Small intestine (tissue), 7 donors: ENCODE measurements at regions not wholly inside any gene's neighbourhood (a gene's known extent, or its start where the extent isn't known, plus 50 kb on each side); places are given as distances from the start of the nearest gene placed in this dataset.

Source experiments
- DNase-seq, 2 donors: peaks; one replicate each; pipeline versions ENCODE4 v3.0.0 to v3.0.0-alpha.2; 2013
- FAIRE-seq: peaks from 2 replicates; lab custom pipeline; 2012; peaks lifted over from hg19 to GRCh38; lab: Jason Lieb, UNC
- H3K27ac ChIP-seq, 3 donors: one replicate each; pipeline ENCODE4 v1.5.1; 2013; ENCODE audit warnings: low read length in 2 of 3, mild to moderate bottlenecking in 2 of 3, control low read depth in 1 of 3, inconsistent platforms in 1 of 3, low read depth in 1 of 3, moderate library complexity in 1 of 3
- H3K27me3 ChIP-seq, 3 donors: one replicate each; pipeline ENCODE4 v1.6.1; 2013; ENCODE audit warnings: low read length in 3 of 3, inconsistent platforms in 1 of 3; ENCODE audit not compliant: control insufficient read depth in 3 of 3, insufficient read depth in 3 of 3
- H3K36me3 ChIP-seq, 3 donors: one replicate each; pipeline ENCODE4 v1.6.1; 2013; ENCODE audit warnings: low read length in 3 of 3, inconsistent platforms in 1 of 3, low read depth in 1 of 3, mild to moderate bottlenecking in 1 of 3, moderate library complexity in 1 of 3; ENCODE audit not compliant: control insufficient read depth in 3 of 3, insufficient read depth in 2 of 3
- H3K4me1 ChIP-seq, 3 donors: one replicate each; pipeline ENCODE4 v1.6.1; 2013; ENCODE audit warnings: low read length in 2 of 3, inconsistent platforms in 1 of 3, low read depth in 1 of 3, mild to moderate bottlenecking in 1 of 3, moderate library complexity in 1 of 3; ENCODE audit not compliant: control insufficient read depth in 3 of 3, insufficient read depth in 2 of 3
- H3K4me3 ChIP-seq, 3 donors: one replicate each; pipeline ENCODE4 v1.5.1; 2013; ENCODE audit warnings: low read length in 3 of 3, control low read depth in 1 of 3, inconsistent platforms in 1 of 3, low read depth in 1 of 3, mild to moderate bottlenecking in 1 of 3, moderate library complexity in 1 of 3
- H3K9me3 ChIP-seq, 2 donors: one replicate each; pipeline ENCODE4 v1.6.1; 2013; ENCODE audit warnings: low read depth in 1 of 2, low read length in 1 of 2; ENCODE audit not compliant: control insufficient read depth in 2 of 2, insufficient read depth in 1 of 2
- WGBS, 3 donors: extraction: QIAGEN DNeasy Blood & Tissue Kit; methylation state at CpG; one replicate each; pipeline ENCODE4 v1.1.7; 2013; 5-methylcytosine and 5-hydroxymethylcytosine counted together
- donor health status: healthy with polysubstance abuse.
- donor health status: control.
- donor health status: control.
- donor health status: Bipolar disorder and iron deficiency.
- donor health status: healthy.

GRCh38 chr3:89964347-89964746, 856.9 kb downstream of the EPHA3 start:
- H3K27me3 ChIP-seq, result no peaks in the 10 kb centered on the region
- FAIRE-seq, result no peak
- no peak overlapping the region for H3K4me3 ChIP-seq
- H3K36me3 ChIP-seq, result no peaks in the 10 kb centered on the region
- no peak for DNase-seq
- H3K4me1 ChIP-seq, result no peaks in the 10 kb centered on the region
- H3K27ac ChIP-seq, result no peak overlapping the region
- peaks cover 0 to 10% of the 10 kb centered on the region in 2 donors for H3K9me3 ChIP-seq

- Histone ChIP-seq H3K9me3 (peaks cover 0 to 10% of the 10 kb centered on the region in 2 donors), H3K36me3 (no peaks in the 10 kb centered on the region), H3K4me3 (no peak overlapping the region), H3K27me3 (no peaks in the 10 kb centered on the region), H3K27ac (no peak overlapping the region), H3K4me1 (no peaks in the 10 kb centered on the region)
- WGBS, 3 donors, result 67 to 71% (median 71%) methylated on average over 5 of the region's 5 CpGs
- FAIRE-seq (no peak), DNase-seq (no peak)
Measured at GRCh38 chr3:89966877-89967665, 859.6 kb downstream of the EPHA3 start.

- 74 to 89% (median 75%) methylated on average over 2 of the region's 2 CpGs for WGBS, 3 donors
- peaks cover 0 to 4% of the 10 kb centered on the region in 2 donors for H3K9me3 ChIP-seq
- FAIRE-seq, result no peak
- H3K36me3 ChIP-seq, result no peaks in the 10 kb centered on the region
- no peaks in the 10 kb centered on the region for H3K4me1 ChIP-seq
- H3K4me3 ChIP-seq, result no peak overlapping the region
- H3K27me3 ChIP-seq, result no peaks in the 10 kb centered on the region
- no peak for DNase-seq
- no peak overlapping the region for H3K27ac ChIP-seq
Measured at GRCh38 chr3:89971329-89971728, 863.9 kb downstream of the EPHA3 start.

- 87 to 91% (median 89%) methylated on average over 2 of the region's 2 CpGs for WGBS, 3 donors
- no peak for FAIRE-seq
- Histone ChIP-seq H3K4me3 (no peak overlapping the region), H3K36me3 (no peaks in the 10 kb centered on the region), H3K9me3 (no peaks in the 10 kb centered on the region), H3K27me3 (no peaks in the 10 kb centered on the region), H3K27ac (no peak overlapping the region), H3K4me1 (no peaks in the 10 kb centered on the region)
- no peak for DNase-seq
Measured at GRCh38 chr3:89973156-89973555, 865.7 kb downstream of the EPHA3 start.

GRCh38 chr3:89974903-89975519, 867.6 kb downstream of the EPHA3 start:
- whole genome bisulfite sequencing, 3 donors, result 73 to 79% (median 77%) methylated on average over 5 of the region's 5 CpGs
- FAIRE-seq, result no peak
- Histone ChIP-seq H3K27me3 (no peaks in the 10 kb centered on the region), H3K36me3 (no peaks in the 10 kb centered on the region), H3K9me3 (no peaks in the 10 kb centered on the region), H3K27ac (no peak overlapping the region), H3K4me1 (no peaks in the 10 kb centered on the region), H3K4me3 (no peak overlapping the region)
- DNase-seq, result no peak

- H3K4me1 ChIP-seq, result no peaks in the 10 kb centered on the region
Measured at GRCh38 chr3:89983449-89983848, 876.0 kb downstream of the EPHA3 start.

GRCh38 chr3:90005281-90005847, 897.9 kb downstream of the EPHA3 start:
- 73 to 83% (median 80%) methylated on average over 4 of the region's 4 CpGs for WGBS, 3 donors
- no peak for DNase-seq
- no peak overlapping the region for H3K27ac ChIP-seq
- no peaks in the 10 kb centered on the region for H3K4me1 ChIP-seq
- H3K27me3 ChIP-seq, result no peaks in the 10 kb centered on the region
- H3K36me3 ChIP-seq, result no peaks in the 10 kb centered on the region
- no peak for FAIRE-seq
- H3K9me3 ChIP-seq, result no peaks in the 10 kb centered on the region
- no peak overlapping the region for H3K4me3 ChIP-seq

More at GRCh38 chr3:89983449-89983848, 876.0 kb downstream of the EPHA3 start:
- Histone ChIP-seq H3K4me3 (no peak overlapping the region), H3K27ac (no peak overlapping the region), H3K36me3 (no peaks in the 10 kb centered on the region), H3K27me3 (no peaks in the 10 kb centered on the region), H3K9me3 (peaks cover 0 to 1% of the 10 kb centered on the region in 2 donors)
- 87 to 96% (median 89%) methylated on average over 2 of the region's 2 CpGs for WGBS, 3 donors
- DNase-seq (no peak), FAIRE-seq (no peak)

- Histone ChIP-seq H3K4me1 (no peaks in the 10 kb centered on the region), H3K36me3 (no peaks in the 10 kb centered on the region), H3K27ac (no peak overlapping the region), H3K4me3 (no peak overlapping the region), H3K9me3 (no peaks in the 10 kb centered on the region), H3K27me3 (no peaks in the 10 kb centered on the region)
- WGBS, 3 donors, result 37 to 65% (median 54%) methylated on average over 3 of the region's 3 CpGs
- DNase-seq (no peak), FAIRE-seq (no peak)
Measured at GRCh38 chr3:90007778-90008499, 900.5 kb downstream of the EPHA3 start.
